Activated CD4-positive, alpha-beta memory T cell treated with anti-CD3 and anti-CD28 coated beads for 36 hours (primary cell): ENCODE measurements at regions not wholly inside any gene's neighbourhood (a gene's known extent, or its start where the extent isn't known, plus 50 kb on each side); places are given as distances from the start of the nearest gene placed in this dataset.

ENCODE experiments used
- CTCF ChIA-PET: fragments of 350-600 bp; sonication (Branson Sonifier 250); formaldehyde crosslinking; loops from one replicate; lab custom pipeline; 2021; ENCODE audit warnings: antibody characterized with exemption, inconsistent platforms; lab: Charles Lee
- POLR2A ChIA-PET: fragments of 350-600 bp; sonication (Branson Sonifier 250); formaldehyde crosslinking; loops from one replicate; lab custom pipeline; 2021; ENCODE audit warnings: antibody characterized with exemption; lab: Charles Lee
- DNase-seq: peaks from one replicate; pipeline ENCODE4 v3.0.0-alpha.2; 2020
- H3K27ac Mint-ChIP-seq: one replicate; pipeline ENCODE4 v1.8.0; 2021; ENCODE audit warnings: mixed read lengths
- H3K27me3 Mint-ChIP-seq: one replicate; pipeline ENCODE4 v1.8.0; 2021; ENCODE audit warnings: mixed read lengths
- H3K36me3 Mint-ChIP-seq: one replicate; pipeline ENCODE4 v1.8.0; 2021; ENCODE audit warnings: mixed read lengths
- H3K4me1 Mint-ChIP-seq: one replicate; pipeline ENCODE4 v1.8.0; 2021; ENCODE audit warnings: low read depth, mixed read lengths
- H3K4me3 Mint-ChIP-seq: one replicate; pipeline ENCODE4 v1.8.0; 2021; ENCODE audit warnings: mild to moderate bottlenecking, mixed read lengths
- H3K9me3 Mint-ChIP-seq: one replicate; pipeline ENCODE4 v1.8.0; 2021; ENCODE audit warnings: mixed read lengths
- intact Hi-C: fragments of 100-400 bp; cut with micrococcal nuclease; formaldehyde crosslinking; loops from one replicate; pipeline ENCODE4 v1.15.1; 2023

- Mint-ChIP-seq H3K27ac (no peak overlapping the region), H3K36me3 (no peaks in the 10 kb centered on the region), H3K9me3 (no peaks in the 10 kb centered on the region), H3K4me3 (no peak overlapping the region), H3K4me1 (no peaks in the 10 kb centered on the region), H3K27me3 (no peaks in the 10 kb centered on the region)
- intact Hi-C loops: no loop called here
- no peak for DNase-seq
- CTCF ChIA-PET: interaction anchor here (1.0 kb wide), 1 partner anchor 359 kb away, joined by 3 read pairs; no protein-coding TSS in a partner anchor
- POLR2A ChIA-PET: no interaction called here
Measured at GRCh38 chr3:5069627-5070026, 52.5 kb upstream of the ARL8B start.

GRCh38 chr3:5071061-5071460 is 51.0 kb upstream of the ARL8B start:
- CTCF ChIA-PET: interaction anchor here (1.4 kb wide), 1 partner anchor 359 kb away, joined by 3 read pairs; no protein-coding TSS in a partner anchor
- H3K4me3 Mint-ChIP-seq: no peak overlapping the region
- H3K9me3 Mint-ChIP-seq: no peaks in the 10 kb centered on the region
- no peak overlapping the region for H3K27ac Mint-ChIP-seq
- no peaks in the 10 kb centered on the region for H3K4me1 Mint-ChIP-seq
- intact Hi-C loops: no loop called here
- no peak for DNase-seq
- POLR2A ChIA-PET: no interaction called here
- H3K27me3 Mint-ChIP-seq: no peaks in the 10 kb centered on the region
- H3K36me3 Mint-ChIP-seq: no peaks in the 10 kb centered on the region

- Mint-ChIP-seq H3K27ac (no peak overlapping the region), H3K9me3 (no peaks in the 10 kb centered on the region), H3K27me3 (no peaks in the 10 kb centered on the region), H3K4me1 (no peaks in the 10 kb centered on the region), H3K36me3 (no peaks in the 10 kb centered on the region), H3K4me3 (no peak overlapping the region)
- DNase-seq: no peak
- ChIA-PET CTCF (interaction anchor here (0.6 to 1.4 kb wide), 2 partner anchors 187 to 361 kb away, joined by 3 read pairs; no protein-coding TSS in a partner anchor), POLR2A (no interaction called here)
- intact Hi-C loops: no loop called here
Measured at GRCh38 chr3:5072100-5072816, 49.8 kb upstream of the ARL8B start.
